Ovary (tissue), 7 donors: ENCODE measurements at regions not wholly inside any gene's neighbourhood (a gene's known extent, or its start where the extent isn't known, plus 50 kb on each side); places are given as distances from the start of the nearest gene placed in this dataset.

Experiments used
- DNase-seq, 5 donors: peaks; one replicate each; pipeline ENCODE4 v3.0.0-alpha.2; 2019 to 2020
- H3K27ac ChIP-seq, 2 donors: fragments of 200-600 bp; one replicate each; pipeline versions ENCODE4 v1.5.1 to v1.8.0; 2019 to 2022
- H3K27me3 ChIP-seq: fragments of 200-600 bp; one replicate; pipeline ENCODE4 v1.8.0; 2022
- H3K36me3 ChIP-seq: fragments of 200-600 bp; sonication (generic); one replicate; pipeline ENCODE4 v1.5.1; 2019
- H3K4me1 ChIP-seq: one replicate; pipeline ENCODE4 v1.8.1; 2013; ENCODE audit warnings: mild to moderate bottlenecking, moderate library complexity; ENCODE audit not compliant: insufficient read depth
- H3K4me3 ChIP-seq: fragments of 200-600 bp; sonication (generic); one replicate; pipeline ENCODE4 v1.5.1; 2017
- H3K9me3 ChIP-seq, 2 donors: fragments of 200-600 bp in 1 of 2; sonication (generic) in 1 of 2; one replicate each; pipeline versions ENCODE4 v1.5.1 to v1.8.1; 2013 to 2019; ENCODE audit warnings: mild to moderate bottlenecking in 1 of 2, moderate library complexity in 1 of 2
- CTCF ChIP-seq, 3 donors: fragments of 450-650 bp in 2 of 3; fragments of 200-600 bp in 1 of 3; IDR thresholded peaks; one replicate each; pipeline versions ENCODE4 v1.5.1 to v1.8.0; 2016 to 2022; ENCODE audit warnings: antibody characterized with exemption in 3 of 3, mild to moderate bottlenecking in 1 of 3
- EP300 ChIP-seq: sonication (generic); formaldehyde crosslinking; IDR thresholded peaks from one replicate; pipeline ENCODE4 v1.6.1; 2017; ENCODE audit warnings: antibody characterized with exemption
- POLR2A ChIP-seq: fragments of 450-650 bp; IDR thresholded peaks from one replicate; pipeline ENCODE4 v1.6.1; 2017; ENCODE audit warnings: antibody characterized with exemption, mild to moderate bottlenecking, moderate library complexity
- WGBS, 3 donors: extraction: QIAGEN DNeasy Blood & Tissue Kit in 1 of 3; methylation state at CpG; one replicate each; pipeline versions ENCODE4 v1.1.5 to v1.1.7; 2013 to 2017; 5-methylcytosine and 5-hydroxymethylcytosine counted together
- intact Hi-C, 4 donors: fragments of 100-400 bp; cut with DNase I; formaldehyde crosslinking; loops; one replicate each; pipeline versions ENCODE4 v1.11.0 to v1.15.1; 2022 to 2023
- donor health status: DM: no; HTN: no; CAD: no; lungs with moderate emphysema.
- donor health status: DM: no; HTN: no; CAD: no.
- donor health status: Bipolar disorder and iron deficiency.
- donor health status: DM: no; HTN: no; CAD: no.
- donor health status: DM: yes; HTN: yes; CAD: no.

GRCh38 chr14:65959563-65960024 is 526.6 kb upstream of the CCDC196 start:
- Histone ChIP-seq H3K4me3 (no peak overlapping the region), H3K27me3 (no peaks in the 10 kb centered on the region), H3K4me1 (no peaks in the 10 kb centered on the region), H3K9me3 (no peaks in the 10 kb centered on the region), H3K36me3 (no peaks in the 10 kb centered on the region), H3K27ac (no peak overlapping the region)
- TF ChIP-seq POLR2A (no peak), CTCF (IDR thresholded peaks at IDR 0.05) (no peak), EP300 (no peak)
- 72 to 81% (median 78%) methylated on average over 2 of the region's 2 CpGs for WGBS, 3 donors
- intact Hi-C loops: no loop called here
- DNase-seq: no peak

- no peaks in the 10 kb centered on the region for H3K9me3 ChIP-seq
- no peaks in the 10 kb centered on the region for H3K4me1 ChIP-seq
- no peak overlapping the region for H3K4me3 ChIP-seq
- no peaks in the 10 kb centered on the region for H3K36me3 ChIP-seq
- intact Hi-C loops: no loop called here
- no peak for DNase-seq
- no peak for TF ChIP-seq POLR2A
- no peak for TF ChIP-seq EP300
- no peak for TF ChIP-seq CTCF (IDR thresholded peaks at IDR 0.05)
- H3K27ac ChIP-seq: no peak overlapping the region
- WGBS, 3 donors: 42 to 44% (median 42%) methylated on average over 7 of the region's 7 CpGs
- H3K27me3 ChIP-seq: no peaks in the 10 kb centered on the region
Measured at GRCh38 chr14:65961004-65961403, 525.2 kb upstream of the CCDC196 start.

- no peak for DNase-seq
- no peaks in the 10 kb centered on the region for H3K9me3 ChIP-seq
- intact Hi-C loops: no loop called here
- TF ChIP-seq EP300: no peak
- TF ChIP-seq CTCF (IDR thresholded peaks at IDR 0.05): no peak
- TF ChIP-seq POLR2A: no peak
- H3K4me3 ChIP-seq: no peak overlapping the region
- H3K4me1 ChIP-seq: no peaks in the 10 kb centered on the region
- no peaks in the 10 kb centered on the region for H3K36me3 ChIP-seq
- H3K27me3 ChIP-seq: no peaks in the 10 kb centered on the region
- 40 to 43% (median 42%) methylated on average over 3 of the region's 3 CpGs for WGBS, 3 donors
- no peak overlapping the region for H3K27ac ChIP-seq
Measured at GRCh38 chr14:65962952-65963351, 523.2 kb upstream of the CCDC196 start.

- DNase-seq: no peak
- WGBS, 3 donors: 54 to 56% (median 55%) methylated on average over 2 of the region's 2 CpGs
- no peak for TF ChIP-seq POLR2A
- TF ChIP-seq EP300: no peak
Measured at GRCh38 chr14:65964366-65964765, 521.8 kb upstream of the CCDC196 start.

GRCh38 chr14:65966188-65966587 is 520.0 kb upstream of the CCDC196 start:
- Histone ChIP-seq H3K4me1 (no peaks in the 10 kb centered on the region), H3K36me3 (no peaks in the 10 kb centered on the region), H3K4me3 (no peak overlapping the region), H3K27ac (no peak overlapping the region), H3K27me3 (no peaks in the 10 kb centered on the region), H3K9me3 (no peaks in the 10 kb centered on the region)
- TF ChIP-seq EP300 (no peak), POLR2A (no peak), CTCF (IDR thresholded peaks at IDR 0.05) (no peak)
- intact Hi-C loops: no loop called here
- no peak for DNase-seq
- 76 to 85% (median 78%) methylated on average over 2 of the region's 2 CpGs for whole genome bisulfite sequencing, 3 donors

More at GRCh38 chr14:65964366-65964765, 521.8 kb upstream of the CCDC196 start:
- Histone ChIP-seq H3K9me3 (no peaks in the 10 kb centered on the region), H3K27ac (no peak overlapping the region), H3K4me1 (no peaks in the 10 kb centered on the region), H3K27me3 (no peaks in the 10 kb centered on the region), H3K36me3 (no peaks in the 10 kb centered on the region), H3K4me3 (no peak overlapping the region)
- intact Hi-C loops: no loop called here
